GM12878 (cell line): ENCODE measurements at regions not wholly inside any gene's neighbourhood (a gene's known extent, or its start where the extent isn't known, plus 50 kb on each side); places are given as distances from the start of the nearest gene placed in this dataset.

Experiments
- BRCA1 ChIP-seq: IDR thresholded peaks from 2 replicates; pipeline ENCODE4 v1.6.1; 2011; ENCODE audit warnings: low read depth, low read length, improper control_type of control experiment
- CREM ChIP-seq: IDR thresholded peaks from 2 replicates; pipeline ENCODE4 v1.6.1; 2014; ENCODE audit warnings: antibody characterized with exemption, low read depth
- FOS ChIP-seq: IDR thresholded peaks from 3 replicates; pipeline ENCODE4 v1.6.1; 2011; ENCODE audit warnings: borderline replicate concordance; ENCODE audit not compliant: insufficient read length; ENCODE audit errors: extremely low read depth
- FOXM1 ChIP-seq: IDR thresholded peaks from 2 replicates; pipeline ENCODE4 v1.6.1; 2012; ENCODE audit warnings: low read depth, mild to moderate bottlenecking, inconsistent platforms, low read length, moderate library complexity
- HDAC6 ChIP-seq: fragments of 200-600 bp; sonication (generic); IDR thresholded peaks from one replicate; pipeline ENCODE4 v1.8.0; 2017; ENCODE audit warnings: antibody characterized with exemption; ENCODE audit not compliant: unreplicated experiment
- IRF4 ChIP-seq: IDR thresholded peaks from 2 replicates; pipeline ENCODE4 v1.6.1; 2011; ENCODE audit warnings: low read depth, low read length
- JUNB ChIP-seq: IDR thresholded peaks from 2 replicates; pipeline ENCODE4 v1.6.1; 2016; ENCODE audit warnings: antibody characterized with exemption, mild to moderate bottlenecking
- KAT2A ChIP-seq: conservative IDR thresholded peaks from 2 replicates; pipeline ENCODE4 v1.6.1; 2011; ENCODE audit warnings: low read depth, low read length; ENCODE audit not compliant: control insufficient read depth
- MEF2A ChIP-seq: IDR thresholded peaks from 2 replicates; pipeline ENCODE4 v1.6.1; 2011; ENCODE audit warnings: low read depth, mild to moderate bottlenecking, low read length, moderate library complexity; ENCODE audit not compliant: insufficient read depth
- NR2C1 ChIP-seq: fragments of 450-650 bp; IDR thresholded peaks from 2 replicates; pipeline ENCODE4 v1.6.1; 2017; ENCODE audit warnings: antibody characterized with exemption, mild to moderate bottlenecking, moderate library complexity
- NRF1 ChIP-seq: conservative IDR thresholded peaks from 2 replicates; pipeline ENCODE4 v1.6.1; 2011; ENCODE audit warnings: mild to moderate bottlenecking, low read depth, low read length, improper control_type of control experiment
- SMAD5 ChIP-seq: IDR thresholded peaks from 2 replicates; pipeline ENCODE4 v1.6.1; 2016; ENCODE audit warnings: antibody characterized with exemption, low read depth
- SUZ12 ChIP-seq: fragments of 200-600 bp; sonication (generic); IDR thresholded peaks from one replicate; pipeline ENCODE4 v1.6.1; 2018; ENCODE audit warnings: antibody characterized with exemption, mild to moderate bottlenecking; ENCODE audit not compliant: unreplicated experiment
- TF ChIP-seq, protein P1 (sequence below): IDR thresholded peaks from 2 replicates; pipeline ENCODE4 v1.6.1; 2012; ENCODE audit warnings: low read length, inconsistent platforms
- TF ChIP-seq, protein P2 (sequence below): IDR thresholded peaks from 2 replicates; pipeline ENCODE4 v1.6.1; 2011; ENCODE audit warnings: low read depth, mild to moderate bottlenecking, low read length, moderate library complexity, borderline replicate concordance; ENCODE audit errors: extremely low read depth
- TF ChIP-seq, protein P3 (sequence below): fragments of 450-650 bp; IDR thresholded peaks from 2 replicates; pipeline ENCODE4 v1.6.1; 2016; ENCODE audit warnings: mild to moderate bottlenecking, moderate library complexity, borderline replicate concordance
- TF ChIP-seq, protein P4 (sequence below): fragments of 450-650 bp; IDR thresholded peaks from 2 replicates; pipeline ENCODE4 v1.6.1; 2017; ENCODE audit warnings: mild to moderate bottlenecking, moderate library complexity

DNA sequence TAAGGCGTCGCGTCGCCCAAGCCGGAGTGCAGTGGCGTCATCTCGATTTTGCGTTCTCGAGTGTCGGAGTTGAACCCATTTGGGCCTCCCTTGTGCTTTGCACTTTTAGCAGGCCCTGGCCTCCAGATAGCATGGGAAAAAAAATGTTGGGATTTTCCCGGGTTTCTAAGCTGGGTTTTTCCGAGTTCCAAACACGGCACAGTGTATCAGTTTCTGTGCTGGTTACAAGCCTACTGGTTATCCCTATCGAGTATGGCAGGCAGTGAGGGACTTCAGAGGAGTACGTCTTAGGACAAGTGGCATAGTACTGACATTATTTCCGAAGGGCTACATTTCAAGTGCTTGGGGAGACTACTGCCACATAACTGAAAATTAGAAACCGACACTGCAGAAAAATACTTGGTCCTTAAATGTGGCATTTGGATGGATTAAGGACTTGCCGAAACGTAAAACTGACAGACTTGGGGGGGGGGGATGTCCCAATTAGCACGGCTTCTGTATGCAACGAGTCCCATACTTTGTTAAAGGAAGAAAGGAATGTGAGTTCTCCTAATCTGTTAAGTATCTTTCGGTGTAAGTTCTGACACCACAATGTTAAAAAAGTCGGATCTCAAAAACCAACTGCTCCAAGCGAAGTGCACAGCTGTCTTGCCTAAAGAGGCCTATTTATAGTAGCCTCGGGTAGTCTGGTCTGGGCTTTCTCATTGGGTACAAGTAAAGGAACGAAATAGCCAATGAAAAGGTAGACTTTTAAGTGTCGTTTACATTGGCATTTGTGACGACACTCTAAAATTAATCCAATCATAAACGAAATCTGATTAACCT lies 70.2 kb downstream of the HFE start (continued):
- TF ChIP-seq FOS (peak; percentile 57), JUNB (no peak), MEF2A (peak; percentile 65), KAT2A (peak; percentile 80), SUZ12 (no peak), NR2C1 (no peak), FOXM1 (peak; percentile 67; the same call in 1 of the 2 replicates), NRF1 (no peak), CREM (no peak; the same call in 1 of the 2 replicates), SMAD5 (peak; percentile 85; the same call in 1 of the 2 replicates), HDAC6 (peak; percentile 4), BRCA1 (peak; percentile 64), IRF4 (no peak)
- TF ChIP-seq, protein P1, sequence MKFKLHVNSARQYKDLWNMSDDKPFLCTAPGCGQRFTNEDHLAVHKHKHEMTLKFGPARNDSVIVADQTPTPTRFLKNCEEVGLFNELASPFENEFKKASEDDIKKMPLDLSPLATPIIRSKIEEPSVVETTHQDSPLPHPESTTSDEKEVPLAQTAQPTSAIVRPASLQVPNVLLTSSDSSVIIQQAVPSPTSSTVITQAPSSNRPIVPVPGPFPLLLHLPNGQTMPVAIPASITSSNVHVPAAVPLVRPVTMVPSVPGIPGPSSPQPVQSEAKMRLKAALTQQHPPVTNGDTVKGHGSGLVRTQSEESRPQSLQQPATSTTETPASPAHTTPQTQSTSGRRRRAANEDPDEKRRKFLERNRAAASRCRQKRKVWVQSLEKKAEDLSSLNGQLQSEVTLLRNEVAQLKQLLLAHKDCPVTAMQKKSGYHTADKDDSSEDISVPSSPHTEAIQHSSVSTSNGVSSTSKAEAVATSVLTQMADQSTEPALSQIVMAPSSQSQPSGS = peak; percentile 51
- TF ChIP-seq, protein P2, sequence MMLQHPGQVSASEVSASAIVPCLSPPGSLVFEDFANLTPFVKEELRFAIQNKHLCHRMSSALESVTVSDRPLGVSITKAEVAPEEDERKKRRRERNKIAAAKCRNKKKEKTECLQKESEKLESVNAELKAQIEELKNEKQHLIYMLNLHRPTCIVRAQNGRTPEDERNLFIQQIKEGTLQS = no peak
- TF ChIP-seq, protein P3, sequence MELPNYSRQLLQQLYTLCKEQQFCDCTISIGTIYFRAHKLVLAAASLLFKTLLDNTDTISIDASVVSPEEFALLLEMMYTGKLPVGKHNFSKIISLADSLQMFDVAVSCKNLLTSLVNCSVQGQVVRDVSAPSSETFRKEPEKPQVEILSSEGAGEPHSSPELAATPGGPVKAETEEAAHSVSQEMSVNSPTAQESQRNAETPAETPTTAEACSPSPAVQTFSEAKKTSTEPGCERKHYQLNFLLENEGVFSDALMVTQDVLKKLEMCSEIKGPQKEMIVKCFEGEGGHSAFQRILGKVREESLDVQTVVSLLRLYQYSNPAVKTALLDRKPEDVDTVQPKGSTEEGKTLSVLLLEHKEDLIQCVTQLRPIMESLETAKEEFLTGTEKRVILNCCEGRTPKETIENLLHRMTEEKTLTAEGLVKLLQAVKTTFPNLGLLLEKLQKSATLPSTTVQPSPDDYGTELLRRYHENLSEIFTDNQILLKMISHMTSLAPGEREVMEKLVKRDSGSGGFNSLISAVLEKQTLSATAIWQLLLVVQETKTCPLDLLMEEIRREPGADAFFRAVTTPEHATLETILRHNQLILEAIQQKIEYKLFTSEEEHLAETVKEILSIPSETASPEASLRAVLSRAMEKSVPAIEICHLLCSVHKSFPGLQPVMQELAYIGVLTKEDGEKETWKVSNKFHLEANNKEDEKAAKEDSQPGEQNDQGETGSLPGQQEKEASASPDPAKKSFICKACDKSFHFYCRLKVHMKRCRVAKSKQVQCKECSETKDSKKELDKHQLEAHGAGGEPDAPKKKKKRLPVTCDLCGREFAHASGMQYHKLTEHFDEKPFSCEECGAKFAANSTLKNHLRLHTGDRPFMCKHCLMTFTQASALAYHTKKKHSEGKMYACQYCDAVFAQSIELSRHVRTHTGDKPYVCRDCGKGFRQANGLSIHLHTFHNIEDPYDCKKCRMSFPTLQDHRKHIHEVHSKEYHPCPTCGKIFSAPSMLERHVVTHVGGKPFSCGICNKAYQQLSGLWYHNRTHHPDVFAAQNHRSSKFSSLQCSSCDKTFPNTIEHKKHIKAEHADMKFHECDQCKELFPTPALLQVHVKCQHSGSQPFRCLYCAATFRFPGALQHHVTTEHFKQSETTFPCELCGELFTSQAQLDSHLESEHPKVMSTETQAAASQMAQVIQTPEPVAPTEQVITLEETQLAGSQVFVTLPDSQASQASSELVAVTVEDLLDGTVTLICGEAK = peak; percentile 68; the same call in 1 of the 2 replicates
- TF ChIP-seq, protein P4, sequence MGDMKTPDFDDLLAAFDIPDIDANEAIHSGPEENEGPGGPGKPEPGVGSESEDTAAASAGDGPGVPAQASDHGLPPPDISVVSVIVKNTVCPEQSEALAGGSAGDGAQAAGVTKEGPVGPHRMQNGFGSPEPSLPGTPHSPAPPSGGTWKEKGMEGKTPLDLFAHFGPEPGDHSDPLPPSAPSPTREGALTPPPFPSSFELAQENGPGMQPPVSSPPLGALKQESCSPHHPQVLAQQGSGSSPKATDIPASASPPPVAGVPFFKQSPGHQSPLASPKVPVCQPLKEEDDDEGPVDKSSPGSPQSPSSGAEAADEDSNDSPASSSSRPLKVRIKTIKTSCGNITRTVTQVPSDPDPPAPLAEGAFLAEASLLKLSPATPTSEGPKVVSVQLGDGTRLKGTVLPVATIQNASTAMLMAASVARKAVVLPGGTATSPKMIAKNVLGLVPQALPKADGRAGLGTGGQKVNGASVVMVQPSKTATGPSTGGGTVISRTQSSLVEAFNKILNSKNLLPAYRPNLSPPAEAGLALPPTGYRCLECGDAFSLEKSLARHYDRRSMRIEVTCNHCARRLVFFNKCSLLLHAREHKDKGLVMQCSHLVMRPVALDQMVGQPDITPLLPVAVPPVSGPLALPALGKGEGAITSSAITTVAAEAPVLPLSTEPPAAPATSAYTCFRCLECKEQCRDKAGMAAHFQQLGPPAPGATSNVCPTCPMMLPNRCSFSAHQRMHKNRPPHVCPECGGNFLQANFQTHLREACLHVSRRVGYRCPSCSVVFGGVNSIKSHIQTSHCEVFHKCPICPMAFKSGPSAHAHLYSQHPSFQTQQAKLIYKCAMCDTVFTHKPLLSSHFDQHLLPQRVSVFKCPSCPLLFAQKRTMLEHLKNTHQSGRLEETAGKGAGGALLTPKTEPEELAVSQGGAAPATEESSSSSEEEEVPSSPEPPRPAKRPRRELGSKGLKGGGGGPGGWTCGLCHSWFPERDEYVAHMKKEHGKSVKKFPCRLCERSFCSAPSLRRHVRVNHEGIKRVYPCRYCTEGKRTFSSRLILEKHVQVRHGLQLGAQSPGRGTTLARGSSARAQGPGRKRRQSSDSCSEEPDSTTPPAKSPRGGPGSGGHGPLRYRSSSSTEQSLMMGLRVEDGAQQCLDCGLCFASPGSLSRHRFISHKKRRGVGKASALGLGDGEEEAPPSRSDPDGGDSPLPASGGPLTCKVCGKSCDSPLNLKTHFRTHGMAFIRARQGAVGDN = peak; percentile 87
